Right ventricle myocardium inferior (tissue), 1 donor: ENCODE measurements at regions not wholly inside any gene's neighbourhood (a gene's known extent, or its start where the extent isn't known, plus 50 kb on each side); places are given as distances from the start of the nearest gene placed in this dataset.

Experiments
- ATAC-seq: fragments of 200-7000 bp; cut with Tn5 transposase; one replicate; pipeline ENCODE4 v1.9.1; 2020; ENCODE audit warnings: mild to moderate bottlenecking, moderate library complexity
- DNase-seq: peaks from one replicate; pipeline ENCODE4 v3.0.0; 2021; ENCODE audit errors: missing footprints
- intact Hi-C: fragments of 100-400 bp; cut with DNase I; formaldehyde crosslinking; loops from one replicate; pipeline ENCODE4 v1.11.0; 2022
- donor health status: DM: no; HTN: yes; CAD: no; lungs with severe emphysema.

- DNase-seq (no peak), ATAC-seq (no peak)
- intact Hi-C loops = no loop called here
Measured at GRCh38 chr2:21535826-21536225, 412.1 kb downstream of the TDRD15 start.

- DNase-seq (no peak), ATAC-seq (no peak)
- intact Hi-C loops = no loop called here
Measured at GRCh38 chr2:21539685-21540084, 415.9 kb downstream of the TDRD15 start.

- DNase-seq (no peak), ATAC-seq (no peak)
- intact Hi-C loops = no loop called here
Measured at GRCh38 chr2:21543630-21544029, 419.9 kb downstream of the TDRD15 start.

- DNase-seq (no peak), ATAC-seq (no peak)
- intact Hi-C loops = no loop called here
Measured at GRCh38 chr2:21544392-21544791, 420.6 kb downstream of the TDRD15 start.

- intact Hi-C loops = no loop called here
- ATAC-seq (no peak), DNase-seq (no peak)
Measured at GRCh38 chr2:21552981-21553380, 429.2 kb downstream of the TDRD15 start.

GRCh38 chr2:21559351-21559750, 435.6 kb downstream of the TDRD15 start:
- ATAC-seq = no peak
- intact Hi-C loops = no loop called here
- DNase-seq = no peak

GRCh38 chr2:21561965-21562364, 438.2 kb downstream of the TDRD15 start:
- ATAC-seq (no peak), DNase-seq (no peak)
- intact Hi-C loops = no loop called here

- intact Hi-C loops = no loop called here
- DNase-seq = no peak
- ATAC-seq = no peak
Measured at GRCh38 chr2:21567395-21567794, 443.6 kb downstream of the TDRD15 start.

GRCh38 chr2:21571686-21572085, 447.9 kb downstream of the TDRD15 start:
- ATAC-seq (no peak), DNase-seq (no peak)
- intact Hi-C loops = no loop called here

GRCh38 chr2:21580391-21580790, 456.6 kb downstream of the TDRD15 start:
- intact Hi-C loops = no loop called here
- no peak for DNase-seq
- no peak for ATAC-seq

GRCh38 chr2:21585881-21586280, 462.1 kb downstream of the TDRD15 start:
- ATAC-seq = no peak
- intact Hi-C loops = no loop called here
- no peak for DNase-seq

GRCh38 chr2:21590026-21590690, 466.4 kb downstream of the TDRD15 start:
- ATAC-seq (no peak), DNase-seq (no peak)
- intact Hi-C loops = no loop called here

GRCh38 chr2:21591926-21592325, 468.2 kb downstream of the TDRD15 start:
- intact Hi-C loops = no loop called here
- ATAC-seq (no peak), DNase-seq (no peak)

- ATAC-seq = no peak
- intact Hi-C loops = no loop called here
- no peak for DNase-seq
Measured at GRCh38 chr2:21599417-21599816, 475.6 kb downstream of the TDRD15 start.

- ATAC-seq = no peak
- intact Hi-C loops = no loop called here
- no peak for DNase-seq
Measured at GRCh38 chr2:21602789-21603188, 479.0 kb downstream of the TDRD15 start.

GRCh38 chr2:21607572-21607971, 483.8 kb downstream of the TDRD15 start:
- intact Hi-C loops = no loop called here
- DNase-seq (no peak), ATAC-seq (peak; percentile 42)

GRCh38 chr2:21610304-21610703, 486.5 kb downstream of the TDRD15 start:
- no peak for ATAC-seq
- intact Hi-C loops = no loop called here
- no peak for DNase-seq

GRCh38 chr2:21617885-21618434, 494.2 kb downstream of the TDRD15 start:
- no peak for DNase-seq
- ATAC-seq = no peak
- intact Hi-C loops = no loop called here

GRCh38 chr2:21620771-21621170, 497.0 kb downstream of the TDRD15 start:
- ATAC-seq (no peak), DNase-seq (no peak)
- intact Hi-C loops = no loop called here

GRCh38 chr2:21627938-21628337, 504.2 kb downstream of the TDRD15 start:
- intact Hi-C loops = no loop called here
- no peak for DNase-seq
- no peak for ATAC-seq

- ATAC-seq = no peak
- intact Hi-C loops = no loop called here
- DNase-seq = no peak
Measured at GRCh38 chr2:21633015-21633414, 509.2 kb downstream of the TDRD15 start.
